CD4-positive, alpha-beta memory T cell (primary cell): ENCODE measurements at regions not wholly inside any gene's neighbourhood (a gene's known extent, or its start where the extent isn't known, plus 50 kb on each side); places are given as distances from the start of the nearest gene placed in this dataset.
"Not testable (repeated sequence)": the region's sequence is repeated elsewhere in the genome, so short reads cannot be mapped to it uniquely, and the experiment has no call there.

Experiments
- CTCF ChIA-PET: fragments of 350-600 bp; sonication (Branson Sonifier 250); formaldehyde crosslinking; loops from one replicate; lab custom pipeline; 2021; ENCODE audit warnings: inconsistent platforms; ENCODE audit not compliant: partially characterized antibody; lab: Charles Lee
- POLR2A ChIA-PET: fragments of 350-600 bp; sonication (Branson Sonifier 250); formaldehyde crosslinking; loops from one replicate; lab custom pipeline; 2021; ENCODE audit not compliant: partially characterized antibody; lab: Charles Lee
- DNase-seq, 5 donors: peaks; one replicate each; pipeline versions ENCODE4 v3.0.0 to v3.0.0-alpha.2; 2020 to 2022; ENCODE audit warnings: mixed read lengths in 1 of 5
- H3K27ac ChIP-seq: one replicate; pipeline ENCODE4 v1.7.0; 2013; ENCODE audit warnings: low read depth, low read length
- H3K27me3 ChIP-seq: 2 replicates; pipeline ENCODE4 v1.7.0; 2013; ENCODE audit warnings: mild to moderate bottlenecking, low read length, moderate library complexity; ENCODE audit not compliant: insufficient read depth
- H3K36me3 ChIP-seq: 2 replicates; pipeline ENCODE4 v1.7.0; 2013; ENCODE audit warnings: mild to moderate bottlenecking, low read length, moderate library complexity; ENCODE audit not compliant: insufficient read depth
- H3K4me1 ChIP-seq: 2 replicates; pipeline ENCODE4 v1.7.0; 2013; ENCODE audit warnings: mild to moderate bottlenecking, low read length, moderate library complexity; ENCODE audit not compliant: insufficient read depth
- H3K4me3 ChIP-seq, 2 donors: one replicate each; pipeline ENCODE4 v1.7.0; 2013; ENCODE audit warnings: low read length in 2 of 2, mild to moderate bottlenecking in 1 of 2
- H3K9me3 ChIP-seq, 2 donors: one replicate each; pipeline ENCODE4 v1.7.0; 2013; ENCODE audit warnings: low read length in 2 of 2, control low read depth in 1 of 2; ENCODE audit not compliant: control insufficient read depth in 1 of 2
- H3K27ac Mint-ChIP-seq, 7 donors: one replicate each; pipeline ENCODE4 v1.8.0; 2020 to 2021; ENCODE audit warnings: mixed read lengths in 7 of 7, mild to moderate bottlenecking in 6 of 7, inconsistent platforms in 3 of 7, moderate library complexity in 3 of 7
- H3K27me3 Mint-ChIP-seq, 2 donors: one replicate each; pipeline ENCODE4 v1.8.0; 2020 to 2021; ENCODE audit warnings: mixed read lengths in 2 of 2
- H3K36me3 Mint-ChIP-seq, 2 donors: one replicate each; pipeline ENCODE4 v1.8.0; 2020 to 2021; ENCODE audit warnings: mixed read lengths in 2 of 2, inconsistent platforms in 1 of 2, mild to moderate bottlenecking in 1 of 2
- H3K4me1 Mint-ChIP-seq, 4 donors: one replicate each; pipeline ENCODE4 v1.8.0; 2020 to 2021; ENCODE audit warnings: mixed read lengths in 4 of 4, mild to moderate bottlenecking in 1 of 4
- H3K4me3 Mint-ChIP-seq, 8 donors: one replicate each; pipeline ENCODE4 v1.8.0; 2020 to 2021; ENCODE audit warnings: mixed read lengths in 8 of 8, mild to moderate bottlenecking in 7 of 8, moderate library complexity in 6 of 8, inconsistent platforms in 3 of 8
- H3K9me3 Mint-ChIP-seq, 8 donors: one replicate each; pipeline ENCODE4 v1.8.0; 2020 to 2021; ENCODE audit warnings: mixed read lengths in 8 of 8, mild to moderate bottlenecking in 5 of 8, inconsistent platforms in 3 of 8, moderate library complexity in 1 of 8
- intact Hi-C: fragments of 100-400 bp; cut with micrococcal nuclease; formaldehyde crosslinking; loops from one replicate; pipeline ENCODE4 v1.15.1; 2023

DNA sequence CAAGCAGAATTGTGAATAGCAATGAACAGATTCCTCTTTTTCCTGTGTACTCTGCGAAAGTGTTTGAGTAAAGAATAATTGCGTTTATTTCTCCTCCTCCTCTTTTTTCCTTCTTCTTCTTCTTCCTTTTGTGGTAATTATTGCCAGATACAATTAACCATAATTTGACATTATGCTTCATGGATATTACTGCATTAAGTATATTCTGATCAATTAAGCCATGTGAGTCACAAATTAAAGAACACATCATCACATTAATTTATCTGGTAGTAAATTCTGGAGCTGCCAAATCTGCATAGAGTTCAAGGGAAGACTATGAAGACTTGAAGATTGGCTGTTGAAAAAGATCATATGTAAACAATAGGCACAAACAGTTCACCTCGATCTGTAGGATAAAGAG is 72.9 kb upstream of the TFPI start:
- ChIA-PET POLR2A (no interaction called here), CTCF (no interaction called here)

DNA sequence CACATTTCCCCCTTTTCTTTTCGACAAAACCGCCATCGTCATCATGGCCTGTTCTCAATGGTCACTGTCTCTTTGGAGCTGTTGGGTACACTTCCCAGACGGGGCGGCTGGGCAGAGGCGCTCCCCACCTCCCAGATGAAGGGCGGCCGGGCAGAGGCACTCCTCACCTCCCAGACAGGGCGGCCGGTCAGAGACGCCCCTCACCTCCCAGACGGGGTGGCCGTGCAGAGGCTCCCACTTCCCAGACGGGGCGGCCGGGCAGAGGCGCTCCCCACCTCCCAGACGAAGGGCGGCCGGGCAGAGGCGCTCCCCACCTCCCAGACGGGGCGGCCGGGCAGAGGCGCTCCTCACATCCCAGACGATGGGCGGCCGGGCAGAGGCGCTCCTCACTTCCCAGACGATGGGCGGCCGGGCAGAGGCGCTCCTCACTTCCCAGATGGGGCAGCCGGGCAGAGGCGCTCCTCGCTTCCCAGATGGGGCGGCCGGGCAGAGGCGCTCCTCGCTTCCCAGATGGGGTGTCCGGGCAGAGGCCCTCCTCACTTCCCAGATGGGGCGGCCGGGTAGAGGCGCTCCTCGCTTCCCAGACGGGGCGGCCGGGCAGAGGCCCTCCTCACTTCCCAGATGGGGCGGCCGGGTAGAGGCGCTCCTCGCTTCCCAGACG is 82.6 kb upstream of the TFPI start:
- H3K4me1 Mint-ChIP-seq, H3K36me3 ChIP-seq, intact Hi-C loops, CTCF ChIA-PET, H3K4me3 ChIP-seq, H3K9me3 ChIP-seq, DNase-seq, H3K4me3 Mint-ChIP-seq, H3K27ac ChIP-seq, H3K27me3 Mint-ChIP-seq, H3K27ac Mint-ChIP-seq, H3K27me3 ChIP-seq, H3K4me1 ChIP-seq, POLR2A ChIA-PET, H3K36me3 Mint-ChIP-seq: not testable (repeated sequence)
- peaks cover 0 to 12% (median 3%) of the 10 kb centered on the region in 8 donors for H3K9me3 Mint-ChIP-seq

More for the DNA sequence above, 72.9 kb upstream of the TFPI start:
- Mint-ChIP-seq H3K4me1 (no peaks in the 10 kb centered on the region), H3K9me3 (peaks cover 0 to 22% (median 8%) of the 10 kb centered on the region in 8 donors), H3K27ac (no peak overlapping the region), H3K4me3 (no peak overlapping the region), H3K27me3 (no peaks in the 10 kb centered on the region), H3K36me3 (no peaks in the 10 kb centered on the region)
- H3K4me1 ChIP-seq = no peaks in the 10 kb centered on the region
- H3K36me3 ChIP-seq = no peaks in the 10 kb centered on the region
- no peaks in the 10 kb centered on the region for H3K27me3 ChIP-seq
- DNase-seq = no peak
- no peaks in the 10 kb centered on the region for H3K9me3 ChIP-seq
- no peak overlapping the region for H3K4me3 ChIP-seq
- intact Hi-C loops = no loop called here
- H3K27ac ChIP-seq = no peak overlapping the region

DNA sequence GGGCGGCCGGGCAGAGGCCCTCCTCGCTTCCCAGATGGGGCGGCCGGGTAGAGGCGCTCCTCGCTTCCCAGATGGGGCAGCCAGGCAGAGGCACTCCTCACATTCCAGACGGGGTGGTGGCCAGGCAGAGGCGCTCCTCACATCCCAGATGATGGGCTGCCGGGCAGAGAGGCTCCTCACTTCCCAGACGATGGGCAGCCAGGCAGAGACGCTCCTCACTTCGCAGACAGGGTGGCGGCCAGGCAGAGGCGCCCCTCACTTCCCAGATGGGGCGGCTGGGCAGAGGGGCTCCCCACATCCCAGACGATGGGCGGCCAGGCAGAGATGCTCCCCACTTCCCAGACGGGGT is 83.1 kb upstream of the TFPI start:
- H3K27ac Mint-ChIP-seq, POLR2A ChIA-PET, H3K27ac ChIP-seq, H3K4me1 Mint-ChIP-seq, H3K4me3 Mint-ChIP-seq, CTCF ChIA-PET, H3K4me3 ChIP-seq, intact Hi-C loops, H3K4me1 ChIP-seq, DNase-seq, H3K36me3 Mint-ChIP-seq, H3K9me3 ChIP-seq, H3K36me3 ChIP-seq, H3K27me3 ChIP-seq, H3K27me3 Mint-ChIP-seq: not testable (repeated sequence)
- peaks cover 0 to 11% (median 2%) of the 10 kb centered on the region in 8 donors for H3K9me3 Mint-ChIP-seq

DNA sequence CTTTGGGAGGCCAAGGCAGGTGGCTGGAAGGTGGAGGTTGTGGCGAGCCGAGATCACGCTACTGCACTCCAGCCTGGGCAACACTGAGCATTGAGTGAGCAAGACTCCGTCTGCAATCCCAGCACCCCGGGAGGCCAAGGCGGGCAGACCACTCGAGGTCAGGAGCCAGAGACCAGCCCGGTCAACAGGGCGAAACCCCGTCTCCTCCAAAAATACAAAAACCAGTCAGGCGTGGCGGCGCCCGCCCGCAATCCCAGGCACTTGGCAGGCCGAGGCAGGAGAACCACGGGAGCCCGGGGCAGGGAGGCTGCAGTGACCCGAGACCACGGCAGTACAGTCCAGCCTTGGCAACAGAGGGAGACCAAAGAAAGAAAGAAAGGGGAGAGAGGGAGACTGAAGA is 83.5 kb upstream of the TFPI start:
- H3K9me3 Mint-ChIP-seq = peaks cover 0 to 11% (median 2%) of the 10 kb centered on the region in 8 donors
- CTCF ChIA-PET, H3K4me1 Mint-ChIP-seq, H3K4me1 ChIP-seq, H3K27ac Mint-ChIP-seq, H3K27me3 Mint-ChIP-seq, H3K36me3 Mint-ChIP-seq, H3K4me3 Mint-ChIP-seq, H3K27ac ChIP-seq, intact Hi-C loops, H3K9me3 ChIP-seq, H3K27me3 ChIP-seq, H3K36me3 ChIP-seq, POLR2A ChIA-PET, DNase-seq, H3K4me3 ChIP-seq: not testable (repeated sequence)

DNA sequence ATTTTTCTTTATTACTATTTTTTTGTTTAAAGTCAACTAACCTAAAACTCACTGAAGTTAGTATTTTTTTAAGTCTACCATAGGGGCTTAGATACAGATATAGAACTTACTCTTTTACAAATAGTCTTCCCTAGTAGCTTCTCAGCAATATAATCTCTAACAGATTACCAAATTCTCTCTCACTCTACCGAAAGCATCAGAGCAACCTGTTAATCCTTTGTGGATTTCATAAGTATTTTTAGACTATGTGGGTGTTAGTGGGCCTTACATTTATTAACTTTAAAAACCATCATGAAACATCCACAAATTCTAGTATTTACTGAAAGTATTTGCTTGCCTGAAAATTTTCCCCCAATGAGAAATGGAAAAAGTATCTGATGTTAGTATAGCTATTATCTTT is 84.6 kb upstream of the TFPI start:
- H3K27ac Mint-ChIP-seq = no peak overlapping the region
- Histone ChIP-seq H3K4me1 (no peaks in the 10 kb centered on the region), H3K36me3 (no peaks in the 10 kb centered on the region), H3K27ac (no peak overlapping the region), H3K9me3 (no peaks in the 10 kb centered on the region), H3K27me3 (no peaks in the 10 kb centered on the region), H3K4me3 (no peak overlapping the region)
- intact Hi-C loops = no loop called here
- H3K36me3 Mint-ChIP-seq = no peaks in the 10 kb centered on the region
- H3K27me3 Mint-ChIP-seq = no peaks in the 10 kb centered on the region
- no peaks in the 10 kb centered on the region for H3K4me1 Mint-ChIP-seq
- peaks cover 0 to 11% (median 2%) of the 10 kb centered on the region in 8 donors for H3K9me3 Mint-ChIP-seq
- H3K4me3 Mint-ChIP-seq = no peak overlapping the region
- ChIA-PET CTCF (no interaction called here), POLR2A (no interaction called here)
- DNase-seq = no peak

DNA sequence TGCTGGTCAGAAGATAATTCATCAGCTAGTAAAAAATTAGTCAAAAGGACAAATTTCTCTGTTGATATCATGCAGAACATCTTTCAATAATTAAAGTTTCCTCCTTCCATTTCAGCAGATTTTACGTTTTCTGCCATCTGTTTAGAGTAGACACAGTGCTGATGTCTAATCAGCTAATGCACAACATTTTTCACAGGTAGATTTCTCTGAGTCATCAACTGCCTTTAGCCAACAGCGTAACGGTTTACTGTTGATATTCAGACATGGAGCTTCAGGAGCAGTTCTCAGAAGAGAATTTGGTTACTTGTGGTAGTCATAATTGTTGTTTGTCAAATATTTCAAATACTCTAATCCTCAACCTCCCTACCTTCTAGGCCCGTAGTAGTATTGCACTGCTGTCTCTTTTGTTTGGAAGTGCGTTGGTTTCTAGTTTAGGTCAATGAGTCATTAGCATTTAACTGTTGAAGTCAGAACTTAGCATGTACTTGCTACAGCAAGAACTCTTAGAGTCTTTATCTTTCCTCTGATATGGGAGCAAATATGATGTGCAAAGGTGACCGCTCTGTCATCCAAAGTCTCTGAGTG is 86.8 kb upstream of the TFPI start:
- Histone ChIP-seq H3K9me3 (no peaks in the 10 kb centered on the region), H3K27ac (no peak overlapping the region), H3K27me3 (no peaks in the 10 kb centered on the region), H3K4me1 (no peaks in the 10 kb centered on the region), H3K4me3 (no peak overlapping the region), H3K36me3 (no peaks in the 10 kb centered on the region)
- Mint-ChIP-seq H3K4me1 (no peaks in the 10 kb centered on the region), H3K27me3 (no peaks in the 10 kb centered on the region), H3K4me3 (no peak overlapping the region), H3K27ac (no peak overlapping the region), H3K36me3 (no peaks in the 10 kb centered on the region), H3K9me3 (peaks cover 0 to 3% (median 0%) of the 10 kb centered on the region in 8 donors)
- CTCF ChIA-PET = no interaction called here
- POLR2A ChIA-PET = no interaction called here
- no peak for DNase-seq
- intact Hi-C loops = no loop called here

DNA sequence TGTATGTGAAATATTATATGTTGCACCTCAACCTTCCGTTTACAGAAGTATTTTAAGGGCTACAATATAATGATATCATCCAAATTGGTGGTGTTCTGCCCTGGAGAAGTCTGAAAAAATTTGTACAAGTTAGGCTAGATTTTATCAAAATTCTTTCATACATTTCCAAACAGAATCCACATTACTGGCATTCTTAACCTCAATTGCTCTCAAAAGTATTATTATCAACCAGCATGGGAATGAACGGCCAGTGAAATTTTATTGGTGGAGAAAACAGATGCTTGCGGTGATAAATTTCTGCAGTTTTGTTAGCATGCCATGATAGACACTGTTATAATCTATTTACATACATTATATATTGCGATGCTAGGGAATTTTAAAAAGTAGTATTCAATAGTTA is 88.3 kb upstream of the TFPI start:
- no peaks in the 10 kb centered on the region for H3K4me1 ChIP-seq
- CTCF ChIA-PET = no interaction called here
- no peaks in the 10 kb centered on the region for H3K36me3 ChIP-seq
- POLR2A ChIA-PET = no interaction called here
- no peaks in the 10 kb centered on the region for H3K27me3 Mint-ChIP-seq
- intact Hi-C loops = no loop called here
- no peak overlapping the region for H3K4me3 ChIP-seq
- H3K27me3 ChIP-seq = no peaks in the 10 kb centered on the region
- H3K27ac Mint-ChIP-seq = no peak overlapping the region
- H3K4me3 Mint-ChIP-seq = no peak overlapping the region
- H3K9me3 ChIP-seq = no peaks in the 10 kb centered on the region
- no peak for DNase-seq
- no peaks in the 10 kb centered on the region for H3K4me1 Mint-ChIP-seq
- H3K27ac ChIP-seq = no peak overlapping the region
- H3K36me3 Mint-ChIP-seq = no peaks in the 10 kb centered on the region
- H3K9me3 Mint-ChIP-seq = no peaks in the 10 kb centered on the region
